ENCODE measurements at regions not wholly inside any gene's neighbourhood (a gene's known extent, or its start where the extent isn't known, plus 50 kb on each side); places are given as distances from the start of the nearest gene placed in this dataset.

DNA sequence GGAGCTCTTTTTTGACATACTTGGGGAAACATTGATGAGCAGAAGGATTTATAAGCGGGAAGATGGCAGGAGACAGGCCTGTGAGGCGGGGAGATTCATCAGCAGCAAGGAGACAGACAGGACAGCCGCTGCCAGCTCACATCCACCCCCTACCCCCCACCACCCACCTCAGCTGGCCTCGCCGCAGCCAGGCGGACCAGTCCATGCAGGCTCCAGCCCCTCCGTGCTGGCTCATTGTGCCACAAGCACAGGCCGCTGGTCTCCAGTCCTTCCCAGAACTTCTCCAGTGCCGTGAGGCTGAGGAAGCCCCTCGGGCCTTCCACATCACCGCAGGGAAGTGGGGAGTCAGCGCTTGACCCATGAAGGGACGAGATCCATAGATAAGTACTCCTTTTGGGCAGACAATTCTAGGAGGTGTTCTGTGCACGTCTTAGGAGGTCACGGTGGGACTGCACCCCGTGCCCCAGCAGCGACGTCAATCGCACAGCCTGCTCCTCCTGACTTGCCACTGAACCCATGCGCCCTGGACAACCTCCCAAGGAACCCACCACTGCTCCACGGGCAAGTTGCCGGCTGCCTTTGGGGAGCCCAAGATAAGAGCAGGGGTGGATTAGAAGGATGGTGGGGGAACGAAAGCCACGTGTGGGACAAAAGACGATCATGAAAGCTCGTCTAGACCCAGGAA, 323.6 kb downstream of the C16orf95 start:
- no peak for DNase-seq (ENCODE audit: low read depth, low spot score)

- no peak for DNase-seq (ENCODE audit: low read depth, low spot score)
Measured at GRCh38 chr16:86994215-86994614, 323.0 kb downstream of the C16orf95 start.

- peak; percentile 90 for DNase-seq (ENCODE audit: low read depth, low spot score)
Measured at GRCh38 chr16:86994651-86995171, 322.5 kb downstream of the C16orf95 start.

DNA sequence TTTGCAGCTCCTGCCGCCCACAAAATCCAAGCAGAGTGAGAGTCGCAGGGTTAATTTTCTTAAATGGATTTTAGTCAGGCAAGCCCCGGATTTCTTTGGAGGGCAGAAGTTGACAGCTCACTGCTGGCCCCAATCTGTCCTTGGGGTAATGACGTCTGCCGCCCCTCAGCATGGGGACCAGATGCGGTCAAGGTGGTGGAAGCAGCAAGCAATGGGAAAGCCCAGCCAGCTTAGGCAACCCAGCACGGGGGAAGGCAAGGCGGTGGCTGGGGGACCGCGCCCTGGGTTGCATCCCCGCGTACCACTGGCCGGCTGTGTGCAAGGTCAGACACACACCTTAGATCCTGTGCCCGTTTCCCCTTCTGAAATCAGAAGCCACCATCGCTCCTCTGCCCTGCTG, 321.7 kb downstream of the C16orf95 start:
- DNase-seq (ENCODE audit: low read depth, low spot score) = no peak

GRCh38 chr16:86996081-86996480, 321.1 kb downstream of the C16orf95 start:
- no peak for DNase-seq (ENCODE audit: low read depth, low spot score)

DNA sequence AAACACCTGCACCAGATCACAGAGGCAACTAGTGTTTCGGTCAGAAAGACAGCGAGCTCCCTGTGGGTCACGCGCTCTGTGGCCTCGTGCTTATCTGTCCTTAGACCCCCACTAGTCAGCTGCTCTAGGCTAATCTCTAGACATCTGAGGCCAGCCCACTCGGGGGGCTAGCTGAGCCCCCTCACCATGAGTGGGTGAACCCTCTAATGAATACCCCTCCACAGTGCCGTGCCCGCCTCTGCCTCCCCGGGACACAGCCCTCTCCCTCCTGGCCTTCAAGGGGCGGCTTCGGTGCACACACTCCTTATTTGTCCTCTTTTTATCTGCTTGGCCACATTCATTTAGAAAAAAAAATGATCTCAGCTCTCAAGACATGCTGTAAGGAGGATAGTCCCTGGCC, 320.1 kb downstream of the C16orf95 start:
- no peak for DNase-seq (ENCODE audit: low read depth, low spot score)

DNA sequence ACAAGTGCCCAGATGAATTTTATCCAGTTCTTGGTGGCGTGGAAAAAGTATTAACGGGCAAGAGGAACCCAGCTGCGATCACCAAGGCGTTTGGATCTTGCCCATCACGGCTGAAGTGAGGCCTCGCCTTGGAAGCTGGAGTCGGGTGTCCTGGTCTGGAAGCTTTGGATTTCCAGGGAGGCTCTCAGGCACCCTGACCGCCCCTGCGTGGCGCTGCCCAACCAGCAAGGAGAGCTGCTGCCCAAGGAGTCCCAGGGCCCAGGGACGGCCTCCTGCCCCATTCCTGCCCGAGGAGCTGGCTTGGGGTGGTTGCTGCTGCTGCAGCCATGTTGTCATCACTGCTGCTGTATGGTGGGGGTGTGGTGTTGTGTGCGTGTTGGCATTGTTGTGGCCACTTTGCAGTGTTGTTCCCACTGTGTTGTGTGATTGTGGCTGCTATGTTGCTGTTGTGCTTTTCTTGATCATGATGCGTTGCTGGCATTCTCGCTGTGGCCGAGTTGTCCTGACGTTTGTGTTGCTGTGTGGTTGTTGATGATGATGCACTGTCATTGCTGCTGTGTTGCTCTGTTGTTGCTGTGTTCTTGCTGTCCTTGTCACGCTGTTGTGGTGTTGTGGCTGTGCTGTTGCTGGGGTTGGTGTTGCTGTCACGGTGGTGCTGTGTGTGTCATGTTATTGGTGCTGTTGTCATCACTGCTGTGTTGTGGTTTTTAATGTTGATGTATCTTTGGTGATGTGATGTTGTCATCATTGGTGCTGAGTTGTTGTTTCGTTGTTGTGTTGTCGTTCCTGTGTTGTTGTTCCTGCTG, 318.8 kb downstream of the C16orf95 start:
- no peak for DNase-seq (ENCODE audit: low read depth, low spot score)

DNA sequence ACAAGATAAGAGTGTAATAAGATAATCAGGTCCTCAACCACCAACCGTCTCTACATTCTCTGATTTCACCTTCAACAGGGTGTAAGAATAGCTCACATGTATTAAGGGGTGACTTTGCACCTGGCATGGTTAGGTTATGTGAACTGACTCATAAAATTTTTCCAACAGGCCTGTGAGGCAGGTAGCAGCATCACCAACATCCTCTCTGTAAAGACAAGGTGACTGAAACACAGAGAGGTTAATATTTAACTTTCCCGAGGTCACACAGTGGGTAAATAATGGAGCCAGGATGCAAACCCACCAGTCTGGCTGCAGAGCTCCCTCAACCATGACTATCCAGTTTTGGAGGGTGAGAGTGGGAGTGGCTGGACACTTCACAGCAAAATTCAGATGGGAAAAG, 317.2 kb downstream of the C16orf95 start:
- DNase-seq (ENCODE audit: low read depth, low spot score) = no peak

DNA sequence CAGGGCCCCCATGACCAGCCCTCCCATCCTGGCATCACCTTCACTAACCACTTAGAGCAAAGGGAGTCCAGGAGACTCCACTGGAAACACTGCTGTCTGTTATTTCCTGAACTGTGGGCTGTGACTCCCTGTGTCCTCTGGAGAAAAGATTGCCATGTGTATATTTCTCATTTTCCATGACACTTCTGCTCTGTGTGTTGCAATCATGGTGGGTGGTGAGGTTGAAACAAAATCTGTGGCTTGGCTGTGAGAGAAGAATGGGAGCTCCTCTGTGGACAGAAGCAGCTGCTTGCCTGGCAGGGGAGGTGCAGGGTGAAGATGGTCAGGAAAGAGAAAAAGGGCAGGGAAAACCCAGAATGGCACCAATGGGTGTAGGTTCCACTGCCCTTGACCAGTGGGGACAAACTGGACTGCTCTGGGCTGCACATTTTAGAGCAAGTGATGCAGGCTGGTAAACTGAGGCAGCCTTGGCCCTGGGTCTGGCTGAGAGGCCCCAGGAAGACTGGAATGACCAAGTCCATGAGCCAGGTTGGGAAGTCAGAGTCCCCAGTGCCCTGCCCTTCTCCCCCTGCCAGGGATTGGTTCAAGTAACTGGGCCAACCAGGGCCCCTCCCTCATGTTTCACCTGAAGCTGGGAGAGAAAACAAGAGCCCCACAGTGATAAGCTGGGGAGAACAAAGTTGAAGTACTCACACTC, 314.3 kb downstream of the C16orf95 start:
- no peak for DNase-seq (ENCODE audit: low read depth, low spot score)

DNA sequence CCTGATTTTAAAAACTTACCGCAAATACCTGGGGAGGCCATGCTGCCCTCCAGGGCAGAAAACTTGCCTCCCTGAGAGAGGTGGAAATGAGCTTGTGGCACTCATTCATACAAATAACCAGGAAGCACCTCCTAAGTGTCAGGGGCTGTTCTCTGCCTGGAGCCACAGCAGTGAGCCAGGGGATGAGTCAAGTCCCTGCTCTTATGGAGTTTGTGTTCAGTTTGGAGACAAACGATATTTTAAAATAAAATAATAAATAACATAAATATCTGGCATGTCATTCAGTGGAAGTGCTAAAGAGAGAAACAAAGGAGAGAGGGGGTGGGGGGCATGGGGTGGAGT, 313.8 kb downstream of the C16orf95 start:
- no peak for DNase-seq (ENCODE audit: low read depth, low spot score)

DNA sequence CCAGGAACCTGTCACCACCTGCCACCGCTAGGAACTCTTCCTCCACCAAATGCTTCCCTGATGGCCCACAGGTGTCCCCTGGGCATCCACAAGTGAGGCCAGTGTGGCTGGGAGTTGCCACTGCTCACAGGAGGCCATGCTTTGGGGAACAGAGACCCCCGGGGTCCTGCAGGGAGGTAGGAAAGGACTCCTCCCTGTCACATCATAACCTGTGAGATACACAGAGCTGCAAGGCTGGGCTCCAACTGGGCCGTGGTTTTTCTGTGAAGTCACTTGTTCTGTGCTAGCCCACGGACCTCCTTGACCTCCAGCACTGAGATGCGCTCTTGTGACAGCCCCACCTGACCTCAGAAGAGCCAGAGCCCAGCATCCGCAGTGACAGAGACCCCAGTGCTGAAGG, 311.2 kb downstream of the C16orf95 start:
- DNase-seq (ENCODE audit: low read depth, low spot score) = no peak

- no peak for DNase-seq (ENCODE audit: low read depth, low spot score)
Measured at GRCh38 chr16:87006789-87007745, 310.1 kb downstream of the C16orf95 start.

- no peak for DNase-seq (ENCODE audit: low read depth, low spot score)
Measured at GRCh38 chr16:87007907-87008306, 309.3 kb downstream of the C16orf95 start.

GRCh38 chr16:87008664-87009063, 308.5 kb downstream of the C16orf95 start:
- DNase-seq (ENCODE audit: low read depth, low spot score) = no peak

DNA sequence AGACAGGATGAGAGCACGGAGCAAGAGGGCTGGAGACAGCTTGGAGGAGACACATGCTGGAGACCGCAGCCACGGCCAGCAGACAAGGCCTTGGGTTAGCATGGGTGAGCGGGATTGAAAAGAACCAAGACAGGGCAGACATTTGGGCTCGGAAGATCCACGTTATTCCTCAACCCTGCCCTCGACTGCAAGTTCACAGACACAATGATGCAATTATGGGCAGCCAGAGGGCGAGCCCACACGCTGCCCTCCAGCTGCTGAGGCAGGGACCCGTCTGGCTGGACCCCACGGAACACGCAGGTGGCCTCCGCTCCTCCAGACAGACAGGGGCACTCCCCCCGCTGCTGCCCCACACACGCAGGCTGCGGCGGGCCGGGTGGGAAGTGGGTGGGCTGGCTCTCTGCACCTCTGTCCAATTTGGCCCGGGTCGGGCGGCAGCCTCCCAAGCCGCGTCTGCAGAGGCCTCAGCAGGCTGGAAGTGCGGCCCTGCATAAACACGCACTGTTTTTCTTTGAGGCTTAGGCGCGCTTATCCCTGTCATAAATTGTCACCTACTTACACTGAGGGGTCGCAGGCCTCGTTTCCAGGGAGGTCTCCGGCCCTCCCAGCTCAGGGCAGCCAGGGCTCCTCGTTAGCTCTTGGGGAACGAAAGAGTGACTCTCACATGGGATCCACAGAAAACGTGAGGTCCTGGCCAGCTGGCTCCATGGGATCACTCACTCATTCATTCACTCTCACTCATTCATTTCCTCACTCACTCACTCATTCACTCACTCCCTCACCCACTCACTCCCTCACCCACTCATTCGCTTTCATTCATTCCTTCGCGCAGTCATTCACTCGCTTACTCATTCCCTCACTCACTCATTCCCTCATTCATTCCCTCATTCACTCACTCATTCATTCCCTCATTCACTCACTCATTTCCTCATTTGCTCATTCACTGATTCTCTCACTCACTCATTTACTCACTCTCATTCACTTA, 303.9 kb downstream of the C16orf95 start:
- DNase-seq (ENCODE audit: low read depth, low spot score) = no peak

- no peak for DNase-seq (ENCODE audit: low read depth, low spot score)
Measured at GRCh38 chr16:87014112-87014511, 303.1 kb downstream of the C16orf95 start.

- no peak for DNase-seq (ENCODE audit: low read depth, low spot score)
Measured at GRCh38 chr16:87015021-87015420, 302.2 kb downstream of the C16orf95 start.

- DNase-seq (ENCODE audit: low read depth, low spot score) = no peak
Measured at GRCh38 chr16:87016046-87017035, 300.9 kb downstream of the C16orf95 start.

All from astrocyte of the hippocampus (primary cell).